Adrenal gland (tissue), 5 donors: ENCODE measurements at regions not wholly inside any gene's neighbourhood (a gene's known extent, or its start where the extent isn't known, plus 50 kb on each side); places are given as distances from the start of the nearest gene placed in this dataset.

Experiments used
- CTCF ChIP-seq, 6 experiments: fragments of 450-650 bp in 4 of 6; fragments of 200-600 bp in 2 of 6; sonication (generic) in 1 of 6; IDR thresholded peaks; 1 replicate in 5 of 6; 2 replicates in 1 of 6; pipeline versions ENCODE4 v1.5.1 to v1.8.0; 2016 to 2021; ENCODE audit warnings: antibody characterized with exemption in 6 of 6, mild to moderate bottlenecking in 2 of 6, moderate library complexity in 1 of 6
- POLR2A ChIP-seq, 2 donors: fragments of 450-650 bp; IDR thresholded peaks; one replicate each; pipeline ENCODE4 v1.6.1; 2017; ENCODE audit warnings: antibody characterized with exemption in 2 of 2, mild to moderate bottlenecking in 2 of 2, moderate library complexity in 1 of 2
- donor health status: DM: no; HTN: no; CAD: no.

- no peak for TF ChIP-seq CTCF (IDR thresholded peaks at IDR 0.05)
- TF ChIP-seq POLR2A (IDR thresholded peaks at IDR 0.05): no peak
Measured at GRCh38 chr16:62254372-62254771, 218.1 kb upstream of the CDH8 start.
